DND-41 (cell line): ENCODE measurements at regions not wholly inside any gene's neighbourhood (a gene's known extent, or its start where the extent isn't known, plus 50 kb on each side); places are given as distances from the start of the nearest gene placed in this dataset.

Experiments used
- ATAC-seq: fragments of 200-7000 bp; cut with Tn5 transposase; 3 replicates; pipeline ENCODE4 v1.9.1; 2021; ENCODE audit warnings: low read depth; ENCODE audit not compliant: insufficient read depth
- DNase-seq: peaks from one replicate; pipeline ENCODE4 v3.0.0-alpha.2; 2020
- H2AFZ ChIP-seq: 2 replicates; pipeline ENCODE4 v1.6.0; 2012; ENCODE audit warnings: low read depth, low read length
- H3K27ac ChIP-seq: 2 replicates; pipeline ENCODE4 v1.5.1; 2012; ENCODE audit warnings: low read length, inconsistent platforms
- H3K27me3 ChIP-seq: fragments of 200-600 bp; sonication (generic); 2 replicates; pipeline ENCODE4 v1.6.0; 2012; ENCODE audit warnings: low read length, mild to moderate bottlenecking, inconsistent platforms; ENCODE audit not compliant: insufficient read depth, poor library complexity
- H3K36me3 ChIP-seq: 2 replicates; pipeline ENCODE4 v1.5.1; 2012; ENCODE audit warnings: low read length, inconsistent platforms; ENCODE audit not compliant: insufficient read depth
- H3K4me1 ChIP-seq: 2 replicates; pipeline ENCODE4 v1.5.1; 2012; ENCODE audit warnings: mild to moderate bottlenecking, low read length; ENCODE audit not compliant: insufficient read depth
- H3K4me2 ChIP-seq: 2 replicates; pipeline ENCODE4 v1.6.0; 2012; ENCODE audit warnings: mild to moderate bottlenecking, moderate library complexity, low read length, inconsistent platforms; ENCODE audit not compliant: insufficient read depth
- H3K4me3 ChIP-seq, 2 experiments: fragments of 200-600 bp in 1 of 2; shearing (Covaris generic) in 1 of 2; 2 replicates each; pipeline ENCODE4 v1.5.1; 2012 to 2016; ENCODE audit warnings: inconsistent platforms in 2 of 2, low read length in 2 of 2, mild to moderate bottlenecking in 2 of 2, low read depth in 1 of 2, moderate library complexity in 1 of 2
- H3K79me2 ChIP-seq: 2 replicates; pipeline ENCODE4 v1.6.0; 2012; ENCODE audit warnings: low read length, inconsistent platforms; ENCODE audit not compliant: insufficient read depth
- H3K9ac ChIP-seq: 2 replicates; pipeline ENCODE4 v1.6.0; 2012; ENCODE audit warnings: low read depth, mild to moderate bottlenecking, inconsistent platforms, low read length, moderate library complexity
- H3K9me3 ChIP-seq: 2 replicates; pipeline ENCODE4 v1.5.1; 2012; ENCODE audit warnings: low read length, moderate library complexity, mild to moderate bottlenecking, inconsistent platforms; ENCODE audit not compliant: insufficient read depth, severe bottlenecking
- H4K20me1 ChIP-seq: 2 replicates; pipeline ENCODE4 v1.6.0; 2012; ENCODE audit warnings: low read length; ENCODE audit not compliant: insufficient read depth
- CTCF ChIP-seq: IDR thresholded peaks from 2 replicates; pipeline ENCODE4 v1.5.1; 2012; ENCODE audit warnings: borderline replicate concordance, low read length, moderate library complexity, mild to moderate bottlenecking; ENCODE audit not compliant: poor library complexity, severe bottlenecking; ENCODE audit errors: extremely low read depth
- EZH2 ChIP-seq: IDR thresholded peaks from 3 replicates; pipeline ENCODE4 v1.6.1; 2012; ENCODE audit warnings: borderline replicate concordance, low read depth, mild to moderate bottlenecking, moderate library complexity, low read length, inconsistent platforms; ENCODE audit not compliant: severe bottlenecking

- DNase-seq (no peak), ATAC-seq (no peak)
- no peak overlapping the region for H3K4me2 ChIP-seq
These were observed 504.5 kb upstream of the FRG1 start for GRCh38 chr4:189436207-189436606.

GRCh38 chr4:189440716-189441115 is 500.0 kb upstream of the FRG1 start:
- no peak overlapping the region for H3K4me2 ChIP-seq
- DNase-seq (no peak), ATAC-seq (no peak)
- no peak overlapping the region for H3K27ac ChIP-seq
- H3K79me2 ChIP-seq, result no peaks in the 10 kb centered on the region
- no peaks in the 10 kb centered on the region for H4K20me1 ChIP-seq
- no peaks in the 10 kb centered on the region for H3K4me1 ChIP-seq
- H3K4me3 ChIP-seq, result no peak overlapping the region
- TF ChIP-seq CTCF, result no peak
- H3K27me3 ChIP-seq, result no peaks in the 10 kb centered on the region
- no peaks in the 10 kb centered on the region for H3K36me3 ChIP-seq
- no peak overlapping the region for H2AFZ ChIP-seq
- no peak overlapping the region for H3K9ac ChIP-seq
- no peaks in the 10 kb centered on the region for H3K9me3 ChIP-seq

More at GRCh38 chr4:189436207-189436606, 504.5 kb upstream of the FRG1 start:
- no peaks in the 10 kb centered on the region for H4K20me1 ChIP-seq
- no peaks in the 10 kb centered on the region for H3K36me3 ChIP-seq
- H3K9me3 ChIP-seq, result peaks cover 4% of the 10 kb centered on the region
- no peaks in the 10 kb centered on the region for H3K4me1 ChIP-seq
- H3K79me2 ChIP-seq, result no peaks in the 10 kb centered on the region
- no peaks in the 10 kb centered on the region for H3K27me3 ChIP-seq
- no peak overlapping the region for H3K4me3 ChIP-seq
- peak; percentile 12 for TF ChIP-seq CTCF
- TF ChIP-seq EZH2, result no peak
- H3K27ac ChIP-seq, result no peak overlapping the region
- H3K9ac ChIP-seq, result no peak overlapping the region
- no peak overlapping the region for H2AFZ ChIP-seq

GRCh38 chr4:189443341-189443740 is 497.3 kb upstream of the FRG1 start:
- H4K20me1 ChIP-seq, result no peaks in the 10 kb centered on the region
- TF ChIP-seq CTCF (no peak), EZH2 (no peak)
- no peaks in the 10 kb centered on the region for H3K9me3 ChIP-seq
- no peaks in the 10 kb centered on the region for H3K4me1 ChIP-seq
- no peaks in the 10 kb centered on the region for H3K79me2 ChIP-seq
- no peak overlapping the region for H3K4me3 ChIP-seq
- no peak for ATAC-seq
- H3K27ac ChIP-seq, result no peak overlapping the region
- no peak overlapping the region for H3K9ac ChIP-seq
- no peaks in the 10 kb centered on the region for H3K36me3 ChIP-seq
- no peaks in the 10 kb centered on the region for H3K27me3 ChIP-seq
- no peak overlapping the region for H3K4me2 ChIP-seq
- no peak for DNase-seq
- H2AFZ ChIP-seq, result no peak overlapping the region

- TF ChIP-seq CTCF (no peak), EZH2 (no peak)
- Histone ChIP-seq H3K27ac (no peak overlapping the region), H3K79me2 (no peaks in the 10 kb centered on the region), H4K20me1 (no peaks in the 10 kb centered on the region), H3K4me2 (no peak overlapping the region), H2AFZ (no peak overlapping the region), H3K36me3 (no peaks in the 10 kb centered on the region), H3K9ac (no peak overlapping the region), H3K9me3 (no peaks in the 10 kb centered on the region), H3K4me1 (no peaks in the 10 kb centered on the region), H3K4me3 (no peak overlapping the region), H3K27me3 (no peaks in the 10 kb centered on the region)
- ATAC-seq (no peak), DNase-seq (no peak)
These were observed 495.1 kb upstream of the FRG1 start for GRCh38 chr4:189445613-189446012.
